ENCODE measurements at regions not wholly inside any gene's neighbourhood (a gene's known extent, or its start where the extent isn't known, plus 50 kb on each side); places are given as distances from the start of the nearest gene placed in this dataset.

DNA sequence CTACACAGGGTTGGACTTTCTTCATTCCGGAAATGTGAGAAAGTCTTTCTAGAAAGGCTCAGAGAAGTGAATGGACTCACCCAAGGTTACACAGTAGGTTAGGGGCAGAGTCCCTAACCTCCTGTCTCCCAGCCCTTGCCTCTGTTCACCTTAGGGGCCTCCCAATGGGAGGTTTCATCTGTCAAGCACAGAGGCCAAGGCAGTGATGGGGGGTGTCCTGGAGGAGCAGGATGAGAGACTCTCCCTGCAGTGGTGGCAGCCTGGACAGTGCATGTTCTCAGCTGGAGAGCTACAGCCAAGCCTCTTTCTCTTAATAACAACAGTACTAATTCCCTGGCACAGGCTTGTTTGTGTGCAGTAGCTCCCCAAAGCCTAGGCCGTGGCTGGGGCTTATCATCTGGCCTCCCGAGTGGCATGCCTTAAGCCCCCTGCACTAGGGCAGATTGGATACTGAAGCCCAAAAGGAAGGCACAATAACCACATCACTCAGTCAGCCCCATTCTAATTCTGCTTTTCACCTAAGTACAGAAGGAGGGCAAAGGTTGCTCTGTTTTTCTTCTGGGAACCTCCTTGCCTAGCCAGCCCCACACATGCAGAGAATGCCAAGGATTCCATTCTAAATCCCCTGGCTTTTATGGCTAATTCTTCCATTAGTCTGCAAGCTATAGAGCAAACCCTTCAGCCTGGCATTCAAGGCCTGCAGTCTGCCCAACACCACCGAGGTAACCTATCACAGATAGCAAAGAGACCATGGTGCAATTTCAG, 50.2 kb upstream of the XPA start:
- no peak for DNase-seq

DNA sequence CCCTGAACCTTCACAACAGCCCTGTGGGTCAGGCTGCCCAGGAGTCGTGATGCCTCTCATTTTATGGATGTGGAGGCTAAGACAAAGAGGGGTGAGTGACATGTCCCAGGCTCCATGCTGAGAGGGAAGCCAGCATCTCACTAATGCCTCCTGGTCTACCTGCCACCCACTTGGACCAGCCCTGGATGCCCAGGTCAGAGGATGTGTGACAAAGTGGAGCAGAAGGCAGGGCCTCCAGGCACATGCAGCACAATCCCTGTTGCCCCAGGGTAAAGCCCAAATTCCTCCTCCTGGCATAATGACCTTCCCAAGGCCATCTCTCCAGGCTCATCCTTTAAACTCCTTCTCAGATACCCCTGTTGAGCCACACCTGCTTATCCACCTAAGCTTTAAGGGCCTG, 51.4 kb upstream of the XPA start:
- no peak for DNase-seq

DNA sequence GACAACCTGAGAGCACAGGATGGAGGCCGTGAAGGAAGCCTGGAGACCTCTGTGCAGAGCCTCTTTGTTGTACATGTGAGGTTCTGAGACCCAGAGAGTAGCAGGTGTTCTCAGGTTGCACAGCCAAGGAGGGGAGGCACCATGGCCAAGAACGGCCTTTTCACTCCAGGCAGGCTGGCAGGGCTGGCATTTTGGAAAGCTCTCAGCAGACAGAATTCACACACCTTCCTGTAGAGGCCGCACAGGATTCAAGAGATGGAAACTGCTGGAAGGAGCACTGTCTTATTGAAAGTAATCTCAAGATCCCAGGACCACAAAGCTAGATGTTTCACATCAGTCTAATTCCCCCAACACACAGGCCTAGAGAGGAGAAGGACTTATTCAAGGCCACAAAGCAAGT, 52.8 kb upstream of the XPA start:
- DNase-seq = no peak

DNA sequence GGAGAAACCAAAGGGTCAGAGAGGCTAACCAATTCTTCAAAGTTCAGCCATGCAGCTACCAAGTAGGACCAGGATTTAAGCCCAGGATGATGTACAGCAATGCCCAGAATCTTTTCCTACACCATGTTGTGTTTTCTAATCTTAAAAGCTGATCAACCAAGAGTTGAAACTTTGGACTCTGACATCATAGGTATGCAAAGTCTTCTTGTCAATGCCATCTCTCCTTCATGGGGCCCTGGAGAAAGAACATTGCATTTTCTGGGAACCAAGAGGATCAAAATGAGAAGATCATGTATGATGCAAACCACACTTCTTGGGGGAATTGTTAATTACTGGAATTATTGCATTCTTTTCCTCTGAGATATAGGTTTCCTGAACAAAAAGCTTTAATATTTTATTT, 54.4 kb upstream of the XPA start:
- DNase-seq = no peak

DNA sequence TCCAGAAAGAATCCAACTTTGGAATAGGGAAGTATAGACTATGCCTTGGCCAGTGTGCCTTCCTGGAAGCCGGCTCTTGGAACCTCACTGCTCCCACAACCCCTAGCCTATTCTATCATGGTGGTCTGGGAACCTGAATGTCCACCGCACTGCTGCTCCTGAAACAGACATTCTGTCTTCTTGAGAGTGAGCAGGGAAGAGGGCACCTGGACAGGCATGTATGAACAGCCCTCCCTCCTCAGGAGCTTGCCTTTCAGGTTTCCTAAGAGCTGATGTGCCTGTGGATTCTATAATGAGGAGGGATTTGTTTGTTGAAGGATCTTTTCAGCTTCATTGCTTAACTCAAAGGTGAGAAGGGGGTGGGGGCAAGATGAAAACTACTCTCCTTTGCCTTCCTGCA, 55.1 kb upstream of the XPA start:
- DNase-seq = no peak

DNA sequence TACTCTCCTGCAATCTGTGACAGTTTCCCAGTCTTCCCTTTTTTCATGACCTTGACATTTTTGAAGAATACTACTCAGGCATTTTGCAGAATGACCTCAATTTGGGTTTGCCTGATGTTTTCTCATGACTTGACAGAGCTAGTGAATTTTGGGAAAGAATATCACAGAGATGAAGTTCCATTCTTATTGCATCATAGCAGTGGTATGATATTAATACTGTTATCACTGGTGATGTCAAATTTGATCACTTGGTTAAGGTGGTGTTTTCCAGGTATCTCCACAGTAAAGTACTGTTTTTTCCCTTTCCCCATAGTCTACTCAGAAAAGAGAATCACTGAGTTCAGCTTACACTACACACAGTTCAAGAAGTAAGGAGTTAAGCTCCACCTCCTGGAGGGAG, 56.2 kb upstream of the XPA start:
- no peak for DNase-seq

DNA sequence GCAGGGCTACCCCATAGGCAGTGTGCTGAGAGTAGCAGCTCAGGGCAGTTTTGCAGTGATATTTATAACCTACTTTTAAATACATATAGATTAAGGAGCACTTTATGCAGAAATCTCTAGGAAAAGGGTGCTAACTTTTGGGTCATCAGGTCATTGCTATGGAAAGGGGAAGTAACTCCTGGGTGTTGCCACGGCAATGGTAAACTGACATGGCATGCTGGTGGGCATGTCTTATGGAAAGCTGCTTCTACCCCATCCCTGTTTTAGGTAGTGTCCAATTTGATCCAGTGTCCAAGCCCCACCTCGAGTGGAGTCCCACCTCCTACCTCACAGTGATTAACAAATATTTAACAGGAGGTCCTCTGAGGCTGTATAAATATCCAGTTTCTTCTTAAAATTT, 56.8 kb upstream of the XPA start:
- no peak for DNase-seq

DNA sequence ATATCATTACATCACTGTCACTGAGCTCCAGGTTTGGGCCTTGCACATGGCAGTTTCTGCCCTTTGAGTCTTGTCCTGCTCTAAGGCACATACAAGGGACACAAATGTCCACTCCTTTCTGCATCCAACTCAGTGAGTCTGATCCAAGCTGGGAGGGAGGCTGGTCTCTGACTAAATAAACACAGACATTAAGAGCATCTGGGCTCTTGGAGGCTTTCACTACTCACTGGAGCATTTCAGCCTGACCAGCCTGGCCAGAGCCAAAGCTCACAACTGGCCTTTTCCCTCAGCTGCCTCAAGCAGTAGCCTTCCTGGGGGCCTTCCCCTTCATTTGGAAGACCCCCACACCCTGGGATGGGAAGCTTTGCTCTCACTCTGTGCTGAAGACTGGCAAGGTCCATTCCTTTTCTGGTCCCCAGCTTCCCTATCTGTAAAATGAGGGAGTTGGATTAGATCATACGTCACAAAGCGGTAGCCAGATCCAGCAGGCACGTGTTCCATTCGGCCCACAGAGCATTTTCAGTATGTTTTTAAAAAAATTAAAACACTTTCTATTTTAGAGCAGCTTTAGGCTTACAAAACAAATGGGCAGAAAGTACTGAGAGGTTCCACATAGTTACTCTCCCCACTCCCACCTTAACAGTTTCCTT, 58.6 kb upstream of the XPA start:
- no peak for DNase-seq

DNA sequence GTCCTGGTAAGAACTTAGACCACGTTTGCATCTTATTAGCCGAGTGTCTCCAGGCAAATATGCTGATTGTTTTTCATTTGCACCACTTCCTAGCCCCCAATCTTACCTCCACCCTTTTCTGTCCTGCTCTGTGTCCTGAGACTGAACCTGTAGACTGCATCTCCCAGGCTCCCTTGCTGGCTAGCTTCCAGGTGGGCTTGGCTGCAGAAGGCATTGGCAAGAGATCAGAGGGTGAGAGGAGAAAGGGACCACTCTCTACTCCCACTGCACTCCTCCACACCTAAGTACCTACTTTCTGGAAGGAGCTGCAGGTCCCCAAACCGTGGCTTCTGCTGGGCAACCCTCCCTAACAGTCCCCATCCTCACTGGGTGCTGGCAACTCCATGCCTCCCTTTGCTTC, 59.9 kb upstream of the XPA start:
- DNase-seq = no peak

DNA sequence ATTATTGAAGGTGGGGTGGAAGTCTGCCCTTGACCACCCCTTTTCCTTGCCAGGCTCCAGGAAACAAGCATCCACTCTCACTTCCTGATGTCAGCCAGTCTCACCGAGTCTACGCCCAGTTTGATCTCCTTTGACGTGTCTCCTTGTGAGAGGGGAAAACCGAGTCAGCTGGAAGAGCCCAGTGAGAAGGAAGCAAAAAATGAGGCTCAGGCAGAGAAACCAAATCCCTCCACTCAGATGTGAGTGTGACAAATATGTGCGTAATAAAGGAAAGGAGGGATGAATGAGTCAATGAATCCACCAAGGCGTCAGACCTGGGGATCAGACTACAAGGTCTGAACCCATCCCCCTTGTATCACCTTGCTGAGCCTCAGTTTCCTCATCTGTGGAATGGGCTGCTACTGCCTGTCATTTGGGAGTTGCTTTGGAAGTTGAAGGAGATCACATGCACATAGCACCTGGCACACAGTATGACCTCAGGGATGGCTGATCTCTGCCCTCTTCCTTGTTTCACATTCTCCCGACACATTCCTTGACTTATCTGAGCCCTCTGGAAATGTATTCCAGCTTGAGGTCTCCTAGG, 61.3 kb upstream of the XPA start:
- no peak for DNase-seq

DNA sequence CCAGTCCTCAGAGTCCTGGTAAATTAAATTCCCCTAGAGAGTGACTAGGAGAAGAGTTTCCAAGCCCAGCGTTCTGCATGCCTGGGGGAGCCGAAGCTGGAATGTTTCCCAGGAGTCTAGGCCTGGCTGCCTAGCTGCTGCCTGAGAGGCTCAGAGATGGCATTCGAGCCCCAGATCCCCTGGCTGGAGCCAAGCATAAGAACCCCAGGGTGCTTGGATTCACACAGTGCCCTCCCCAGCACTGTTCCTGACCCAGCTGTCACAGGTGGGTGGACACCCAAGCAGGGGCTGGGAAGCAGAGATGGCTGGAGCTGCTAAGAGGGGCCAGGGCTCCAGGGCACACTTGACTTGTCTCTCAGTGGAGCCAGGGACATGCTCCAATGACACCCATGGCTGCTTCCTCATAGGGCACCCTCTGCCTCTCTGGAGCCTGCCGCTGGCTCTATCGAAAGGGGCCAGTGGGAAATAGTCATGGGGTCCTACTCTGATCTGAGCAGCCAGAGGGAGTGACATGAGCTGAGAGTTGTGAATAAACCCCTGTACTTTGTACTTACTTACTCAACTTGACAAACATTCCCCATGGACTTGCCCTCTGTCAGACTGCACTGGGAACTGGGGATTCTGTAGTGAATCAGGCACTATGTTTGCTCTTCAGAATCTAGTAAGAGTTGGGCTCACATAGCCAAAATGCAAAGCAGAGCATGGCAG, 62.6 kb upstream of the XPA start:
- no peak for DNase-seq

DNA sequence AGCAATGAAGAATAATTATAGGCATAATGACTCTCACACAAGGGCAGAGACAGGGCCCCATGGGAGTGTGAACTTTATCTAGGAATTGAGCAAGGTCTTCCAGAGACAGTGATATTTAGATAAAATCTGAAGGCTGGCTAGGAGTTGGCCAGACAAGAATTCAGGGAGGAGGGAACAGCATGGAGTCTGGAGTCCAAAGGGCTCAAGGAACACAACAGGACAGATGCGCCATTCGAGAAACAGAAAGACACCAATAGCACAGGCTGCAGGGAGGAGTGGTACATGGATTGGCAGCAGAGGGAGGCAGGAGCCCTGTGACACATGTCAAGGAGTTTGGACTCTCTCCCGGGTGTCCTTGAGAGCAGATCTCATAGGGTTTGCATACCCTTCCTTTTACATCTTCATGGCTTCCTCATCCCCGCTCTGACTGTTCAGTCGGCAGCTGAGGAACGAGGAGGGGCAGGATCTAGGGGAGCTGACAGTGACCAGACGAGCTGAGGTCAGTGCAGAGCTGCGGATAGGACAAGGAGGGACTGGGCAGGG, 64.0 kb upstream of the XPA start:
- DNase-seq = no peak

DNA sequence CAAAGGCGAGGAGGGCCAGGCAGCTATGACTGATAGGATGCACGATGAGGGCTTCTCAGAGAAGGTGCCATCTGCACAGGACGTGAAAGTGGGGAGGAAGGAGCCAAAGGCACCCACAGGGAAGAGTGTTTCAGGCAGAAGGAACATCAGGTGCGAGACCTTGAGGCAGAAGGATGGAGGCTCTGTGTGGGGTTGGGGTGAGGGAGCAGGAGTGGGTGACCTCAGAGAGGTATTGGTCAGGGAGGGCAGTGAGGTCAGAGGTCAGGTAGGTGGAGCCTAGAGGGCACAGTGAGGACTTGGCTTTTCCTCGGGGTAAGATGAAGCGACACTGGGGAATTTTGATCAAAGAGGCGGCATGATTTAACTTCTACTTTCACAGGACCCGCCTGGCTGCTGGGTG, 64.7 kb upstream of the XPA start:
- no peak for DNase-seq

DNA sequence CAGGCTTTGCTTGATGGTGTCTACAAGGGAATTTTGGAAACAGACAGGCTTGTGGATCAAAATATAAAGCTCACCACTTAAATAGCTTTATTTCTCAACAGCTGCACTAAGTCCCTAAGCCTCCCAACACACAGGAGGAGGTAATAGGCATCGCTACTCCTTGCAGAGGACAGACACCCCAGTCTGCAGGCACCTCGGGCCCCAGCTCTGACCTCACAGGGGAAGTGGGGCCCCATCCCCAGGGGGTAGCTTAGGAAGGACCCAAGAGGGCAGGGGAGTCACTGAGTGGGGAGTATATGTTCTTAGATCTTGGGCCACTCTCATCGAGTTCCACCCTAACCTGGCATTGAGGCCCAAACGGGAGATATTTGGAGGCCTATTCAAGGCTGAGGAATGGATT, 66.7 kb upstream of the XPA start:
- DNase-seq = no peak

DNA sequence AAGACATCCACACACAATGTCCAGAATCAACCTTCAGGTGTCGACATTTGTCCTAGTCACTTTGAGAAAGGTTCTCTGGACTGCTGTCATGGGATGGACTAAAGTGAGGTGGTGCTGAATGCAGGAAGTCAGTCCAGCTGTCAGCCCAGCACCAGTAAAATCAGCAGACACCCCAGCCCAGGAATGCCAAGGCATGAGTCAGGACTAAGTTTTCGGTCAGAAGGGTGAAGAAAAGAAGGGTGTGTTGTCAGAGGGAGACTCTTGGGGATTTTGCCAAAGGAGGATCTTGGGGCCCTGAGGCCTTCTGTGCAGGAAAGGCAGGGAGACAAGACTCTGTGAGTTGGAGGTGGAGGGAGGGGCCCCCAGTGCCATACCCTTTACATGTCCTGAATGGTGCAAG, 69.0 kb upstream of the XPA start:
- DNase-seq = no peak

DNA sequence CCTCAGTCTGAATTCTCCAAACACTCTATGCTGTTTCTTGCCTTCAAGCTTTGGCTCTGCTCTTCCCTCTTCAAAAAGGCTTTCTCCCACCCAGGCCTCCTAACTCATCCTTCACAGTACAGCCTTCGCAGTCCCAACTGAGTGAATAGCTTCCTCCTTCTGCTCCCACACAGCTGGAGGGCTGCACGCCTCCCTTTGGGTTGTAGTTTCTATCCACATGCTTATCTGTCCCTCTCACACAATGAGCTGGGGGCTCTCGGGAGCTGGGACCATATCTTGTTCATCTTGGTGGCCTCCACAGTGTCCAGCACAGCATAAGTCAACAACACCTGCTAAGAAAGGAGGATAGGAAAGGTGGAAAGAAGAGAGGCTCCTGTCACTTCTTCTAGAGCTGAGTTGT, 69.5 kb upstream of the XPA start:
- DNase-seq = no peak

DNA sequence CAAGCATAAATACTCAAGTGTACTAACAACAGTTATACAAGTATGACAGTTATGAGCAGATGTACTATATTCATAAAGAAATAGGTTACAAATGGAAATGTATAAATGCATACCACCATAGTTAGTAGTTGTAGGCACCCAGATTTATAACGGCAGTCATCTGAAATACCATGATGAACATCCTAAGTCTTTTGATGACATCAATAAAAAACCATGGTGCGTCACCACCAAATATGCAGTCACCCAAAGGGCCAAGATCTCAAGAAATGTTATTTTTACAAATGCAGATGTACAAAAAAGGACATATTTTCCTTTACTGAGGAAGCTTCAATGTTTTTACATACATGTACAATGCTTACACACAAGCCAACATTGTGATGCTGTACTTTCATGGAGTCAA, 70.8 kb upstream of the XPA start:
- DNase-seq = no peak

DNA sequence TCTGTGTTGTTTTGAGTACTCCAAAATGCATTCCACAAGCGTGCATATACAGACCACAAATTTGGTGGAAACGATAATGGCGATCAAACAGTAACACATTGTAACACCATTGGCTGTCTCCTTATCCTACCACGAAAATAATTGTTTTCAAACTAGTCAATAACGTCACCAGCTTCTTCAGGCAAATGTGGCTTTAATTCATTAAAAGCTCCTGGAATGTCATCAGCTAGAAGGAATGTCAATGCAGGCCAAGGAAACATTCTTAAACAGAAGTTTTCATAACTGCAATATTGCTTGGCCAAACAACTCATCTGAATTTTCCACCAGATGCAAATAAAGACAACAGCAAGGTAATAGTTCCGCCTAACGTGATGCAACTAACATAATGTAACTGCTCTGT, 71.6 kb upstream of the XPA start:
- DNase-seq = no peak

DNA sequence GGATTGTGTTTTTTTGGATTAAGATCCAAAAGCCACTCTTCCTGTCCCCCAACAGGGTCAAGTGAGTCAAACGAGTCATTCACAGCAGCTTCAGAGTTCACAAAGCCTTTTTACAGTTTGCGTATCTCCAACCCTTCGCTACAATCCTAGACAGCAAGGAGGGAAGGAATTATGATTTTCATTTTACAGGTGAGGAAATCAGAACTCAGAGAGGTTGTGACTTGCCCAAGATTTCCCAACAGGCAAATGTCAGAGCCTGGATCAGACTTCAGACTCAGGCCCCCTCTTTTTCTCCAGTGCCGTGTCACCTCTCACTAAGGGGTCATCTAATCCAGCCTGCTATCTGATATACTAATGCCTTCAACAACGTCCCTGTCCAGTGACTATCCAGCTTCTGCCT, 72.1 kb upstream of the XPA start:
- DNase-seq = no peak

DNA sequence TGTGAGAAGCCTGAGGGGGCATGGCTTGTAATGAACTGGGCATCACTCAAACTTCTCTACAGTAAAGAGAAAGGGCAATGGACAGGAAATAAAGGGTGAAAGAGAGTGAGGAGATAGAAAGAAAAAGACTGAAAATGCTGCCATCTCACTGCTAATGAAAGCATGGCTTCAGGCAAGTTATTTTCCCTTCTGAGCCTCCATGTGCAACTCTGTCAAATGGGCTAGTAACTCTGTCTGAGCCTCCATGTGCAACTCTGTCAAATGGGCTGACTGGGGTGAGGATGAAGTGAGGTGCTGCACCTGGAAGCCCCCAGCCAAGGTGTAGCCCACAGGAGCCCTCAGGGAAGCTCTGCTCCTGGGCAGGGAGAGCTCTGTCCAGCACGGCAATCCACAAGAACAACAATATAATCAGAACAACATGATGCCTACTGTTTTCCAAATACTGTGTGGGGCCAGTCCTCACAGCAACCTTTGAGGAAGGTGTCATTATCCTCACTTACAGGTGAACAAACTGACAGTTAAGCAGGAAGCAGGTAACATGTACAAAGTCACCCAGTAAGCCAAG, 73.8 kb upstream of the XPA start:
- DNase-seq = no peak

DNA sequence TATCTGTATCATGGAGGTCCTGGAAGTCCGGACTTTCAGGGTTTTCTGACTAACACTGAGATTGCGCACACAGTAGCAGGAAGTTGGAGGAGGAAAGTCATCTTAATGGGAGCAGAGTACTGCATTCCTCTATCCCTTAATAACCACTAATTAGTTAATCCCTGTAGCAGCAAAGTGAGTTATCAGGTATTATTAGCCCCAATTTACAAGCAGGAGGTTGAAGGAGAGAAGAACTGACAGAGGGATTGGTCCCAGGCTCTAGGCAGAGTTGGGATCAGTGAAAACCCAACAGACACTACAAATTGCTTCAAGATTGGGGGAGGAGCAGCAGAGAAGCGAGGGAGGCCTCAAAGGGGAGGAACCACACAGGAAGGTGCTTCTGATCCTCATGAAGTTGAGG, 74.5 kb upstream of the XPA start:
- no peak for DNase-seq

DNA sequence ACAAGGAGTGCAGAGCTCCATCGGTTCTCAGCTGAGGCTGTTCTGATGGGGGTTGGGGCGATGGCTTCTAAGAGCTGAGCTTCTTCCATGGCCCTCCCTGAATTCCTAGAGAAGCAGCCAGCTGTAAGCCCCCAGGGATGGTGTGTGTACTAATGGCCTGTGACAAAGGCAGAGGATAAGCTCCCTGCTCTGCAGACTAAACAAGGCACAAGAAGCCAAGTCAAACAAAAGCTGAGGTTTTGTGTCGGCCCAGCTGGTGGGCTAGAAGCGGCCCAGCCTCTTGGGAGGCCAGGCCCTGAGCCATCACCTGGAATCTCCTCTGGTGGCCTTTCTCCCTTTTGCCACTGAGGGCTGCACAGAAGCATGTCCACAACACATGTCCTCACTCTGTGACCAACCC, 75.0 kb upstream of the XPA start:
- DNase-seq = no peak

DNA sequence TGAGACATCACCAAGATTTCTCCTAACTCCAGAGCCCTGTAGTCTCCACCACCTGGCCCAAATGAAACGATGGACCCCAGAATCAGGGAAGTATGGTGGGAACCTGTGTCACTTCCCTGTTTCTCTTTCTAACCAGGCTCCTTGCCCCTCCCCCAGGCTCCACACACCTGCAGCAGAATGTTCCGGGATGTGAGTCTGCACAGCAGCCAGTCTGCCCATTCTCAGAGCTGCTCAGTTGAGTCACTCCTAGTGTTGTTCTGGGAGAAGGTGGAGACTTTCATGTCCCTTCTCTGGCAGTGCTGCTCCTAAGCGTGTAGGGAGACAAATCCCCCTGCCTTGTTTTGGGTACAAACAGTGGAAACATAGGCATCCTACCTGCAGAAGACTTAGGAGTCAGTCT, 76.0 kb upstream of the XPA start:
- no peak for DNase-seq

DNA sequence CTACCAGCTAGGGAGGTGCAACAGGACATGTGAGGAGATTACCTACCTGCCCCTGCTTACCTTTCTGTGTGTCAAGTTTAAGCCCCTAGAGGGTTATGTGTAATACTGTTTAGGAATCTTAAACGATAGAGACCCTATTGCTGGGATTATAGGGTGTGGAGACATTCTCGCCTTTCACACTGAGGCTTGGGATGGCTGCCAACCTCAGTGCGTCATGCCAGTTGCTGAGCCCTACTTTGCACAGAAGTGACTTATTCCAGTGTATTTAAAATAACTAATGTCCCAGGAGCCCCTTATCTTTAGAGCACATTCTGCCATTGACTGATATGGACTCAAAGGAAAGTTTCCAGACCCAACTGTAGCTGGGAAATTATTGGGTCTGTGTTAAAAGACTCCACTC, 76.6 kb upstream of the XPA start:
- no peak for DNase-seq

All from NCI-H2081 (cell line).